T1000 (cell line): ENCODE measurements at regions not wholly inside any gene's neighbourhood (a gene's known extent, or its start where the extent isn't known, plus 50 kb on each side); places are given as distances from the start of the nearest gene placed in this dataset.
"Not testable (repeated sequence)": the region's sequence is repeated elsewhere in the genome, so short reads cannot be mapped to it uniquely, and the experiment has no call there.

Experiments used
- DNase-seq: peaks from one replicate; lab custom pipeline; 2025; ENCODE audit warnings: mixed read lengths; lab: John Stamatoyannopoulos, UW

GRCh38 chr4:112775801-112776200 lies 138.9 kb downstream of the LARP7 start:
- DNase-seq: no peak

- DNase-seq: no peak
Observed at GRCh38 chr4:112776535-112776934, 139.6 kb downstream of the LARP7 start.

- no peak for DNase-seq
Observed at GRCh38 chr4:112778520-112778919, 141.6 kb downstream of the LARP7 start.

GRCh38 chr4:112793033-112793432 lies 156.1 kb downstream of the LARP7 start:
- no peak for DNase-seq

- DNase-seq: no peak
Observed at GRCh38 chr4:112800001-112800400, 163.1 kb downstream of the LARP7 start.

- DNase-seq: no peak
Observed at GRCh38 chr4:112801341-112801740, 164.4 kb downstream of the LARP7 start.

GRCh38 chr4:112802780-112803179 lies 165.8 kb downstream of the LARP7 start:
- DNase-seq: no peak

GRCh38 chr4:112807083-112807482 lies 170.1 kb downstream of the LARP7 start:
- DNase-seq: no peak

GRCh38 chr4:112808001-112808400 lies 171.1 kb downstream of the LARP7 start:
- DNase-seq: no peak

GRCh38 chr4:112813790-112814189 lies 176.8 kb downstream of the LARP7 start:
- no peak for DNase-seq

- DNase-seq: peak; percentile 80
Observed at GRCh38 chr4:112817933-112818593, 181.1 kb downstream of the LARP7 start.

GRCh38 chr4:112818594-112818965 lies 181.6 kb downstream of the LARP7 start:
- no peak for DNase-seq

GRCh38 chr4:112819729-112820128 lies 182.8 kb downstream of the LARP7 start:
- DNase-seq: no peak

GRCh38 chr4:112823156-112823555 lies 186.2 kb downstream of the LARP7 start:
- DNase-seq: no peak

- no peak for DNase-seq
Observed at GRCh38 chr4:112823606-112824005, 186.7 kb downstream of the LARP7 start.

GRCh38 chr4:112830753-112831386 lies 193.9 kb downstream of the LARP7 start:
- DNase-seq: no peak

GRCh38 chr4:112832493-112832892 lies 195.6 kb downstream of the LARP7 start:
- DNase-seq: no peak

GRCh38 chr4:112836895-112837294 lies 200.0 kb downstream of the LARP7 start:
- no peak for DNase-seq

GRCh38 chr4:112838015-112838414 lies 201.1 kb downstream of the LARP7 start:
- DNase-seq: not testable (repeated sequence)

- DNase-seq: no peak
Observed at GRCh38 chr4:112840061-112840460, 203.1 kb downstream of the LARP7 start.

GRCh38 chr4:112840619-112841018 lies 203.7 kb downstream of the LARP7 start:
- no peak for DNase-seq

GRCh38 chr4:112842513-112842912 lies 205.6 kb downstream of the LARP7 start:
- no peak for DNase-seq

- DNase-seq: no peak
Observed at GRCh38 chr4:112845386-112845785, 204.1 kb upstream of the ANK2 start.

- DNase-seq: no peak
Observed at GRCh38 chr4:112847045-112847444, 202.4 kb upstream of the ANK2 start.
